ENCODE measurements at regions not wholly inside any gene's neighbourhood (a gene's known extent, or its start where the extent isn't known, plus 50 kb on each side); places are given as distances from the start of the nearest gene placed in this dataset.

DNA sequence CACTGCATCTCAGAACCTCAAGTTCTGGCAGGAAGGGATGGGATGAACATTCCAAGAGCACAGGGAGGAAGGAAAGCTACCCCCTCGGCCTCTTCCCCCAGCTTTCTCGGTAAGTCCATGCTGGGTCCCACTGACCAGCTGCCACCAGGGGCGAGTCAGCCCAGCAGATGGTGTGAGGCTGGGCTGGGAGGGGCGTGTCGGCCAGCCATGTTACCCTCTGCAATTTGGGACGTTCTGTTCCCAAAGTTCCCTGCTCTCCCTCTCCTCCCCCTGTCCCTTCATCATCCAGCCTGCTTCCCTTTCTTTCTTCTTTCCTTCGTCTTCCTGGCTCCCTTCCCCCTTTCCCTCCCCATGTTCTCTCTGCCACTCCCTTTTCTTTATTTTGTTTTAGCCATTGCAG is 74.3 kb upstream of the TNP1 start:
- Histone ChIP-seq H3K27me3 (ENCODE audit: control insufficient read depth, extremely low read depth, insufficient read depth, low read length) (no peaks in the 10 kb centered on the region), H3K4me1 (ENCODE audit: control insufficient read depth, extremely low read depth, insufficient read depth, low read length) (no peaks in the 10 kb centered on the region), H3K36me3 (ENCODE audit: control insufficient read depth in 2 of 2, extremely low read depth in 1 of 2, insufficient read depth in 2 of 2, low read length in 2 of 2) (no peaks in the 10 kb centered on the region), H3K9ac (ENCODE audit: control insufficient read depth, extremely low read depth, insufficient read depth, low read length) (no peak overlapping the region), H3K4me3 (ENCODE audit: control insufficient read depth in 2 of 3, extremely low read depth in 1 of 3, insufficient read depth in 2 of 3, low read depth in 1 of 3, low read length in 3 of 3) (no peak overlapping the region), H4K20me1 (ENCODE audit: control insufficient read depth, extremely low read depth, insufficient read depth, low read length) (no peaks in the 10 kb centered on the region), H2AFZ (ENCODE audit: control insufficient read depth, low read length) (no peak overlapping the region), H3K79me2 (ENCODE audit: control insufficient read depth, insufficient read depth, low read length) (no peaks in the 10 kb centered on the region), H3K9me1 (ENCODE audit: control insufficient read depth, extremely low read depth, insufficient read depth, low read length) (no peaks in the 10 kb centered on the region), H3K4me2 (ENCODE audit: control insufficient read depth, extremely low read depth, insufficient read depth, low read depth, low read length) (no peak overlapping the region), H3K9me3 (ENCODE audit: control insufficient read depth, low read depth, low read length) (no peaks in the 10 kb centered on the region), H3K27ac (ENCODE audit: control insufficient read depth, insufficient read depth, low read length) (no peak overlapping the region)
- DNase-seq (ENCODE audit: low read depth, low spot score) (no peak), FAIRE-seq (no peak)
- dilution Hi-C loops (cut with MboI; ENCODE audit: extremely low pct_ligation_motif_present, low sequenced_read_pairs), result no loop called here
- TF ChIP-seq EZH2 (IDR thresholded peaks at IDR 0.05; ENCODE audit: low read length), result no peak
- TF ChIP-seq, protein P1, sequence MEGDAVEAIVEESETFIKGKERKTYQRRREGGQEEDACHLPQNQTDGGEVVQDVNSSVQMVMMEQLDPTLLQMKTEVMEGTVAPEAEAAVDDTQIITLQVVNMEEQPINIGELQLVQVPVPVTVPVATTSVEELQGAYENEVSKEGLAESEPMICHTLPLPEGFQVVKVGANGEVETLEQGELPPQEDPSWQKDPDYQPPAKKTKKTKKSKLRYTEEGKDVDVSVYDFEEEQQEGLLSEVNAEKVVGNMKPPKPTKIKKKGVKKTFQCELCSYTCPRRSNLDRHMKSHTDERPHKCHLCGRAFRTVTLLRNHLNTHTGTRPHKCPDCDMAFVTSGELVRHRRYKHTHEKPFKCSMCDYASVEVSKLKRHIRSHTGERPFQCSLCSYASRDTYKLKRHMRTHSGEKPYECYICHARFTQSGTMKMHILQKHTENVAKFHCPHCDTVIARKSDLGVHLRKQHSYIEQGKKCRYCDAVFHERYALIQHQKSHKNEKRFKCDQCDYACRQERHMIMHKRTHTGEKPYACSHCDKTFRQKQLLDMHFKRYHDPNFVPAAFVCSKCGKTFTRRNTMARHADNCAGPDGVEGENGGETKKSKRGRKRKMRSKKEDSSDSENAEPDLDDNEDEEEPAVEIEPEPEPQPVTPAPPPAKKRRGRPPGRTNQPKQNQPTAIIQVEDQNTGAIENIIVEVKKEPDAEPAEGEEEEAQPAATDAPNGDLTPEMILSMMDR (optimal IDR thresholded peaks at IDR 0.05 in 1 of 3, IDR thresholded peaks at IDR 0.05 in 1 of 3, conservative IDR thresholded peaks at IDR 0.05 in 1 of 3; ENCODE audit: extremely low read depth in 1 of 3, insufficient read depth in 2 of 3, low read length in 3 of 3), result no peak

DNA sequence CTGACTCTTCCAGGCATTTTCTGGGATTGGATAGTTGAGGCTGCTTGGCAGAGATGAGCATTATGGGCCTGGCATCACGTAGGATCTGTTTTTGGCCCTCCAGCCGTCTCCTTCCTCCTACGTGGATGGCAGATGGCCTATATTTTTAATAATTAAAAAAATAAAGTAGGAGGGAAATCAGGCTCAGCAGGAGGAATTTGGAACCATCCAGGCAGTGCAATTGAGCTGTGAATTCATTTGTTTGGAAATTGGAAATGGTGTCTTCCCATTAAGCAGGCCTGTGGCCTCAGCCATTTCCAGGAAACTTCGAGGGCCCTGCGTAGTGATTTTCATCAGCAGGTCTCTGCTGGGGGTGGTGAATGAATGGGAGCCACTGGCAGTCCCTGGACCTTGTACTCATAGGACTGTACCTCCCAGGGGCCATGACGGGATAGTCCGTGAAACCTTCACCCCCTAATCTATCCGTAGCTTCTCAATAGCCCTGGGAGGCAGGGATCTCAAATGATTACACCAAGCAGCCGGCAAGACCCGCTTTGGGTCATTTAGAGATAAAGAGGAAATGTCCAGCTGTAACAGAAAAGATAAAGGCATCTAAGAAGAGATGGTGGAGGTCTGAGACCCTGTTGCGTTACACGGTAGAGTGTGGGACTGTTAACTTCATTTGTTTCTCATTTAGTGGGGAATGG is 73.1 kb upstream of the TNP1 start:
- Histone ChIP-seq H3K27ac (ENCODE audit: control insufficient read depth, insufficient read depth, low read length) (no peak overlapping the region), H3K9me1 (ENCODE audit: control insufficient read depth, extremely low read depth, insufficient read depth, low read length) (no peaks in the 10 kb centered on the region), H3K27me3 (ENCODE audit: control insufficient read depth, extremely low read depth, insufficient read depth, low read length) (no peaks in the 10 kb centered on the region), H3K79me2 (ENCODE audit: control insufficient read depth, insufficient read depth, low read length) (no peaks in the 10 kb centered on the region), H3K4me2 (ENCODE audit: control insufficient read depth, extremely low read depth, insufficient read depth, low read depth, low read length) (no peak overlapping the region), H3K4me3 (ENCODE audit: control insufficient read depth in 2 of 3, extremely low read depth in 1 of 3, insufficient read depth in 2 of 3, low read depth in 1 of 3, low read length in 3 of 3) (no peak overlapping the region), H3K9me3 (ENCODE audit: control insufficient read depth, low read depth, low read length) (no peaks in the 10 kb centered on the region), H3K9ac (ENCODE audit: control insufficient read depth, extremely low read depth, insufficient read depth, low read length) (no peak overlapping the region), H3K4me1 (ENCODE audit: control insufficient read depth, extremely low read depth, insufficient read depth, low read length) (no peaks in the 10 kb centered on the region), H4K20me1 (ENCODE audit: control insufficient read depth, extremely low read depth, insufficient read depth, low read length) (no peaks in the 10 kb centered on the region), H3K36me3 (ENCODE audit: control insufficient read depth in 2 of 2, extremely low read depth in 1 of 2, insufficient read depth in 2 of 2, low read length in 2 of 2) (no peaks in the 10 kb centered on the region), H2AFZ (ENCODE audit: control insufficient read depth, low read length) (no peak overlapping the region)
- DNase-seq (ENCODE audit: low read depth, low spot score), result no peak
- no peak for FAIRE-seq
- dilution Hi-C loops (cut with MboI; ENCODE audit: extremely low pct_ligation_motif_present, low sequenced_read_pairs), result no loop called here
- TF ChIP-seq EZH2 (IDR thresholded peaks at IDR 0.05; ENCODE audit: low read length), result no peak
- TF ChIP-seq, protein P1 (optimal IDR thresholded peaks at IDR 0.05 in 1 of 3, IDR thresholded peaks at IDR 0.05 in 1 of 3, conservative IDR thresholded peaks at IDR 0.05 in 1 of 3; ENCODE audit: extremely low read depth in 1 of 3, insufficient read depth in 2 of 3, low read length in 3 of 3), result no peak

Data from keratinocyte (primary cell).